HG03571 (cell line): ENCODE measurements at regions not wholly inside any gene's neighbourhood (a gene's known extent, or its start where the extent isn't known, plus 50 kb on each side); places are given as distances from the start of the nearest gene placed in this dataset.

Experiments
- ATAC-seq: cut with Tn5 transposase; IDR thresholded peaks from one replicate; pipeline ENCODE4 v1.9.1; 2021; ENCODE audit not compliant: unreplicated experiment

DNA sequence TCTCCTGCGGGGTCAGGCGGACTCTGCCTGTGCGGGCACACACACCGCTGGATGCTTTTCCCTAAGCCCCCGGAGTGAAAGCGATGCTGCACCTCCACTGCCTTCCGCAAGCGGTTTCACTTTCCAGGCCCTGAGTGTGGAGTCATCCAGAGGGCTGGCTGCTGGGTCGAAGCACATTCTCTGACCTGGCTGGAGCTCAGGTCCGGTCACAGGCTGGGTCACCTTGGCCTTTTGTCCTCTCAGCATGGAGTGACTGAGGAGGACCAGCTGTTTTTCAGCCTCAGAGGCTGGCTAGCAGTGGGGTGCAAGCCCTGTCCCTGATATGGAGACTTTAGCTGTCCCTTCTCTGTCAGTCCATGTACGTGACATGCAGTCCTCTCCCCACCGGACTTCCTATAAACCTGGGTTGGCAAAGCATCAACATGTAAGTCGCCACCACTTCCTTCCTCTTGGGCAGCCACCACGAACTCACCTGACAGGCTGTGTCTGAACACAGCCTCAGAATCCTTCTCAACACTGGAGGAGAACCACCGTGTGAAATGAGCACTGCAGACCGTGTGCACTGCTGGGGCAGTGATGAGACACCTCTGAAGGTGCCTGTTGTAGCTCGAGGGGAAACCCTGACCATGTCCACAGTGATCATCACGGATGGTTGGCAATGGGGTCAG, 51.3 kb downstream of the GADD45G start:
- ATAC-seq, result no peak

GRCh38 chr9:89657295-89657694, 52.5 kb downstream of the GADD45G start:
- no peak for ATAC-seq

- ATAC-seq, result no peak
Observed at GRCh38 chr9:89657765-89658164, 53.0 kb downstream of the GADD45G start.

GRCh38 chr9:89658401-89658800, 53.6 kb downstream of the GADD45G start:
- no peak for ATAC-seq

- no peak for ATAC-seq
Observed at GRCh38 chr9:89658931-89659330, 54.1 kb downstream of the GADD45G start.

DNA sequence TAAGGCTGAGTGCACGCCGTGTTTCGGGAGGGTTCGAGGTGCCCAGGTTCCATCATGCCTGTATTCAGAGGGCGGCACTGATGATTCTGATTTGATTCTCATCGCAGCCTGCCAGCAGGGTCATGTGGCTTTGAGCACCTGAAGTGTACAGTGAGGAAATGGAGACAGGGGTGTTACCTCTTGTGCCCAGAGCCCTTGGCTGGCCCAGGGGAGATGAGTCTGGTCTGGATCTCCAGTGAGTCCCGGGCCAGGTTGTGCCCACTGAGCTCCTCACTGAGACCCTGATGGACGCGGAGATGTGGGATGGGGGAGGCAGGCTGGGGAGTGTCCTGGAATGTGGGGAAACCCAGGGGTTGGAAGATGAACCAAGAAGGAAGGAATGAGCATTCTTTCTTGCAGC, 54.7 kb downstream of the GADD45G start:
- ATAC-seq, result no peak

GRCh38 chr9:89659891-89660685, 55.3 kb downstream of the GADD45G start:
- ATAC-seq, result no peak

- ATAC-seq, result no peak
Observed at GRCh38 chr9:89661391-89661949, 56.7 kb downstream of the GADD45G start.

- ATAC-seq, result no peak
Observed at GRCh38 chr9:89661956-89662717, 57.3 kb downstream of the GADD45G start.

DNA sequence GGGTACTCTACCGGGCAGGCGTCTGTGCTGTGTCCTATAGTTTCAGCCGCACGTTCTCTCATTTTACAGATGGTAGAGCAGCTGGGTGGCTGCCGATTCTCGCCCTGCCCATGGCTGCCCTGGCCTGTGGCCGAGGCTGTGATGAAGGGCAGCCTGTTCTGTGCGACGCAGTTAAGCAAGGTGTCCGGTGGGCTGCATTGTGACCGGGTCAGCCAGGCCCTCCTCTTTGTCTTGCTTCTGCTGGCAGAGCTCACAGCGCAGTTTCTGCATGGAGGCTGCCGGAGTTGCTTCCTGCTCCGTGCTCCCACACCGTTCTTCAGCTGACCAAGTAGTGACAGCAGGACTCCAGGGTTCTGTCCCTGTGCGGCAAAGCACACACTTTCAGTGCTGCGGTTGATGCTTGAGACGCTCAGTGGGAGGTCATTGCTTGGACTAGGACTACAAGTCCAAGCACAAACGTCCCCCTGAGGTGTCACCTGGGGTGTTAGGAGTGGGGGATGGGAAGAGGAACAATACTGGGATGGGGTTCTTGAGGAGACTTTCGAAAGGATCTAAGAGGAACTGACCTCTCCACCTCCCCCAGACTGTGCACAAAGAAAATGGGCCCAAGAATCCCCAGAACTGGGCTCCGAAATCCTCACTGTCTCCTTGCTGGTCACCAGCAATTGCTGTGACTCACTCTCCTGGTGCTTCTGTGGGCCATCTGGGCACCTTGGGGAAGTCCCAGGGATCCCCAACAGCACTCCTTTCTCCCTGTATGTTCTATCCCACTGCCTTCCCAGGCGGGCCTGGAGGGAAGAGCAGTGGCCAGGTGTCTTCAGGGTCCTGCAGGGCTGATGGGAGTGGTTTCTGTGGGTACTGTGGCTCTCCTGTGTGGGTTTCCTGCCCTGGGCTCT, 58.2 kb downstream of the GADD45G start:
- no peak for ATAC-seq

DNA sequence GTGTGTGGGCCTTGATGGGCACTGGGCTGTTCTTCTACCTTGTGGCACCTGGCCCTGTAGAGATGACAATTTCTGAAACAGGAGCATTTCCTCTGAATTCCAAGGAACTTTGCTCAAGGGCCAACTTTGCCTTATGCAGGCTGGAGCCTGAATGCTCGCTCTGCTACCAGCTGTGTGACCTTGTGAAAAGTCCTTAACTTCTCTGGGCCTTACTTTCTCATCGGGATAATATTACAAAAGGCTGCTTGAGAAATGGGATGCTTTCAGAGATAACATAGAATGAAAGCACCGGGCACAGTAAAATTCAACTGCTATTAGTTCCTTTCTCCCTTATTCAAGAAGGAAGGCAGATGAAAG, 58.8 kb downstream of the GADD45G start:
- ATAC-seq, result no peak

DNA sequence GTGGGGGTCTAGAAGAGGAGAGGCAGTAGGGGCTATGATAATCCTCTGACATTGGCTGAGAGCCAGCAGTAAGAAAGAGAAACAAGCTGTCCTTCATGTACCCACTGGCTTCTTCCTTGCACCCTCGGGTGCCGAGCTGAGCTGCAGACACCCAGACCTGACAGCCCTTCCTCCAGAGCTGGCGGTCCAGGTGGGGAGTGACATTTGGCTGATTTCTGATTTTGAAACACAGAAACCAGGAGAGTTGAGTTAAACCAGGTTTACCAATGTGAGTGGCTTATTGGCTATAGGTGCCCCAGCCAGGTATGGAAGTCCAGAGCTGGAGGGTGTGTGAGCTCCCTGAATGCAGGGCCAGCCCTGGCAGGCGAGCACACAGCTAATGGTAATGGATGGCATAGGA, 59.2 kb downstream of the GADD45G start:
- no peak for ATAC-seq

- no peak for ATAC-seq
Observed at GRCh38 chr9:89664896-89665329, 60.1 kb downstream of the GADD45G start.

GRCh38 chr9:89666364-89666763, 61.6 kb downstream of the GADD45G start:
- ATAC-seq, result no peak

GRCh38 chr9:89666950-89667349, 62.1 kb downstream of the GADD45G start:
- no peak for ATAC-seq

- ATAC-seq, result no peak
Observed at GRCh38 chr9:89667726-89668125, 62.9 kb downstream of the GADD45G start.

DNA sequence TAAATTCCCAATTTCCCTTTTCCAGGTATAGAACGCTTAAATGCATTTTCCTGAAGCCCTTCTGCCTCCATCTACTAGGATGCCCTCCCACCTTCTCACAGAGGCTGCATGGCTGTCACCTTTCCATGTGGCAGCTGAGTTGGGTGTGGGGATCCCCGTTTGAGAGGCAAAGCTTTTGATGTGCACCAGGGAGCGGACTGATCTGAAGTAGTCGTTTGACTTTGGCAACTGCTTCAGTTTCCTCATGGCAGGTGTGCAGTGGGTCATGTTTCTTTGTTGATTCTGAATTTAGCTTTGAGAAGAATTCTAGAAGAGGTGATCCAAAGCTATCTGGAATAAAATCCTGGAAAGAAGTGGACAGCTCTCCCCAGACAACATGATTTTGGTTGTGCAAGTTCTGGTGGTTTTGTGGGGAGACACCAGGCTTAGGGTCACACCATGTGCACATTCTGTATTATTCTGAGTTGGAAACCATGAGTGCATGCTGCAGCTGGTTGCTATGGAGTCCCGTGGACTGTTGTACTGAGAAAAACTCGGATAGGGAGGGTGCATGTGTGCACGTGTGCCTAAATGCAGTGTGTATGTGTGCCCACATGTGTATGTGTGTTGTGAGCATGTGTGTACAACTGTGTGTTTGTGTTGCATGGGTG, 63.5 kb downstream of the GADD45G start:
- ATAC-seq, result no peak

DNA sequence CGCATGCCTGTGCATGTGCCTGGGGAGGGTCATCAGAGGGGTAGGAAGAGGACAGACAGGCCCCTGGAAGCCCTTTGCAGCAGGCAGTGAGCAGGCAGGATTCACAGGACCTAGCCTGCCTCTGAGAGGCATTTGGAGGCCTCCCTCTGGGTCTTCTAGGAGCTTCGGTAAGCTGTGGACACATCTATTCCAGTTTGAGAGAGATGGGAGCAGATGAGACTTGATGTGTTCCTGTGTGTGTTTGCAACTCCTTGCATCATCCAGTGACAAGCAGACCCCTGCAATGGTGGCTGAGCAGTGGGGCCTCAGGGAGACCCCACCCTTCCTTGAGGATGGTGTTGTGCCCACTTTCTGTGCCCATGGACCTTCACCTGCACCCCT, 64.0 kb downstream of the GADD45G start:
- no peak for ATAC-seq

GRCh38 chr9:89669361-89669842, 64.6 kb downstream of the GADD45G start:
- no peak for ATAC-seq

GRCh38 chr9:89670114-89670513, 65.3 kb downstream of the GADD45G start:
- ATAC-seq, result no peak
